Suprapubic skin (tissue), 4 donors: ENCODE measurements at regions not wholly inside any gene's neighbourhood (a gene's known extent, or its start where the extent isn't known, plus 50 kb on each side); places are given as distances from the start of the nearest gene placed in this dataset.

Source experiments
- DNase-seq, 2 donors: peaks; one replicate each; pipeline ENCODE4 v3.0.0-alpha.2; 2019; ENCODE audit warnings: low spot score in 2 of 2
- H3K27ac ChIP-seq: fragments of 200-600 bp; sonication (generic); one replicate; pipeline ENCODE4 v1.5.1; 2019
- H3K27me3 ChIP-seq: fragments of 200-600 bp; sonication (generic); one replicate; pipeline ENCODE4 v1.5.1; 2019
- H3K36me3 ChIP-seq: fragments of 200-600 bp; sonication (generic); one replicate; pipeline ENCODE4 v1.5.1; 2019
- H3K4me1 ChIP-seq: fragments of 200-600 bp; sonication (generic); one replicate; pipeline ENCODE4 v1.5.1; 2019
- H3K4me3 ChIP-seq: fragments of 200-600 bp; sonication (generic); one replicate; pipeline ENCODE4 v1.5.1; 2019; ENCODE audit warnings: mild to moderate bottlenecking
- H3K9me3 ChIP-seq: fragments of 200-600 bp; sonication (generic); one replicate; pipeline ENCODE4 v1.5.1; 2019
- CTCF ChIP-seq, 2 donors: fragments of 200-600 bp in 1 of 2; fragments of 450-650 bp in 1 of 2; sonication (generic) in 1 of 2; IDR thresholded peaks; one replicate each; pipeline ENCODE4 v1.5.1; 2016 to 2019; ENCODE audit warnings: antibody characterized with exemption in 2 of 2, mild to moderate bottlenecking in 1 of 2, moderate library complexity in 1 of 2
- EP300 ChIP-seq: sonication (generic); formaldehyde crosslinking; IDR thresholded peaks from one replicate; pipeline ENCODE4 v1.6.1; 2017; ENCODE audit warnings: antibody characterized with exemption
- POLR2A ChIP-seq, 2 donors: fragments of 450-650 bp; IDR thresholded peaks; one replicate each; pipeline ENCODE4 v1.6.1; 2017; ENCODE audit warnings: antibody characterized with exemption in 2 of 2, mild to moderate bottlenecking in 2 of 2, moderate library complexity in 2 of 2
- POLR2AphosphoS5 ChIP-seq, 3 donors: sonication (generic); formaldehyde crosslinking; IDR thresholded peaks; one replicate each; pipeline ENCODE4 v1.6.1; 2017; ENCODE audit warnings: antibody characterized with exemption in 3 of 3
- WGBS: methylation state at CpG from one replicate; pipeline ENCODE4 v1.1.5; 2018; 5-methylcytosine and 5-hydroxymethylcytosine counted together

GRCh38 chr5:84805473-84805872 is 420.8 kb upstream of the EDIL3 start:
- DNase-seq, result no peak
- no peak for TF ChIP-seq POLR2AphosphoS5 (IDR thresholded peaks at IDR 0.05)
- TF ChIP-seq EP300, result no peak
- TF ChIP-seq CTCF (IDR thresholded peaks at IDR 0.05), result no peak
- TF ChIP-seq POLR2A (IDR thresholded peaks at IDR 0.05), result no peak

DNA sequence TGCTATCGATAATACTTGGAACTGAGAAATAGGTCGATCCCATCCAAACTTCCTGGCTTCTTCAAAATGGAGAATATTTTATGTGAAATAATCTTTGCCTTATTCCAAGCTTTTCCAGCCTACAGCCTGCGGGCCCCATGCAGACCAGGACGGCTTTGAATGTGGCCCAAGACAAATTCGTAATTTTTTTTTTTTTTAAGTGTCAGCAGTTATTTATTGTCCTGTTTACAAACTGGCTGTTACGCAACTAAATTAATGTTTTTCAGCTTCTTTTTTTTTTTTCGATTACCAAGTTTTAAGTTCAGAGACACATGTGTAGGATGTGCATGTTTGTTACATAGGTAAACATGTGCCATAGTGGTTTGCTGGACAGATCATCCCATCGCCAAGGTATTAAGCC is 411.7 kb upstream of the EDIL3 start:
- DNase-seq, result no peak
- Histone ChIP-seq H3K36me3 (no peaks in the 10 kb centered on the region), H3K27ac (no peak overlapping the region), H3K4me3 (no peak overlapping the region), H3K4me1 (no peaks in the 10 kb centered on the region), H3K27me3 (no peaks in the 10 kb centered on the region), H3K9me3 (no peaks in the 10 kb centered on the region)
- WGBS, result 88% methylated on average over 8 of the region's 8 CpGs
- TF ChIP-seq CTCF (IDR thresholded peaks at IDR 0.05), result no peak
- no peak for TF ChIP-seq EP300
- TF ChIP-seq POLR2A (IDR thresholded peaks at IDR 0.05), result no peak
- no peak for TF ChIP-seq POLR2AphosphoS5 (IDR thresholded peaks at IDR 0.05)

More at GRCh38 chr5:84805473-84805872, 420.8 kb upstream of the EDIL3 start:
- H3K36me3 ChIP-seq, result no peaks in the 10 kb centered on the region
- H3K9me3 ChIP-seq, result no peaks in the 10 kb centered on the region
- H3K27me3 ChIP-seq, result no peaks in the 10 kb centered on the region
- no peak overlapping the region for H3K4me3 ChIP-seq
- H3K4me1 ChIP-seq, result no peaks in the 10 kb centered on the region
- no peak overlapping the region for H3K27ac ChIP-seq

DNA sequence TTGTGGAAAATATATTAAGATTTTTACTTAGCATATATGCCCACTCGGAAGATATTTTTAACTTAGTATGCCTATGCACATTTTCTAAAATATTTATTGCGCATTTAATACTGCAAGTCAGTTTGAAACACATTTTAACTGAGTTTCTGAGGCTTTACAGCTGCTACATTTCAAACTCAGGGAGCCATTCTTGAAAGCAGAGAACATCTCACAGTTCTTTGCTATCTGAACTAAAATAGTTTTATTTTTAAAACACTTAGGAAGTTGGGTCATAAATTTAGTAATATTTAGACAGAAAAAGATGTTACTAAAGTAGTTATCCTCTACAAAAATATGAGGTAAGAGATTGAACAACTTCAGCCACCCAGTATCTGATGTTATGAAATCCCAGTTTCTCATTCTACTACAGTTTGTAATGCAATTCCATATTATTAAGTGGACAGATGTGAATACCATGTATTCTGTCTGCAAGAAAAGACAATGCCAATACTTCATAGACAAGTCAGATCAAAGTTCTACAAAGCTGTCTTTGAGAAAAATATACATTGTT is 409.9 kb upstream of the EDIL3 start:
- H3K27ac ChIP-seq, result no peak overlapping the region
- TF ChIP-seq CTCF (IDR thresholded peaks at IDR 0.05) (no peak), POLR2A (IDR thresholded peaks at IDR 0.05) (no peak), POLR2AphosphoS5 (IDR thresholded peaks at IDR 0.05) (no peak), EP300 (no peak)
- no peaks in the 10 kb centered on the region for H3K4me1 ChIP-seq
- no peak for DNase-seq
- no peaks in the 10 kb centered on the region for H3K27me3 ChIP-seq
- H3K4me3 ChIP-seq, result no peak overlapping the region
- no peaks in the 10 kb centered on the region for H3K9me3 ChIP-seq
- 90% methylated on average over 2 of the region's 2 CpGs for WGBS
- H3K36me3 ChIP-seq, result no peaks in the 10 kb centered on the region

- Histone ChIP-seq H3K4me3 (no peak overlapping the region), H3K4me1 (no peaks in the 10 kb centered on the region), H3K27me3 (no peaks in the 10 kb centered on the region), H3K9me3 (no peaks in the 10 kb centered on the region), H3K27ac (no peak overlapping the region), H3K36me3 (no peaks in the 10 kb centered on the region)
- no peak for DNase-seq
- TF ChIP-seq EP300 (no peak), POLR2AphosphoS5 (IDR thresholded peaks at IDR 0.05) (no peak), CTCF (IDR thresholded peaks at IDR 0.05) (no peak), POLR2A (IDR thresholded peaks at IDR 0.05) (no peak)
- 78% methylated on average over 3 of the region's 3 CpGs for WGBS
These were observed 407.1 kb upstream of the EDIL3 start for GRCh38 chr5:84791730-84792129.

GRCh38 chr5:84791138-84791537 is 406.5 kb upstream of the EDIL3 start:
- no peaks in the 10 kb centered on the region for H3K4me1 ChIP-seq
- H3K4me3 ChIP-seq, result no peak overlapping the region
- no peaks in the 10 kb centered on the region for H3K27me3 ChIP-seq
- no peaks in the 10 kb centered on the region for H3K9me3 ChIP-seq
- TF ChIP-seq EP300 (no peak), POLR2AphosphoS5 (IDR thresholded peaks at IDR 0.05) (no peak), CTCF (IDR thresholded peaks at IDR 0.05) (no peak), POLR2A (IDR thresholded peaks at IDR 0.05) (no peak)
- DNase-seq, result no peak
- no peaks in the 10 kb centered on the region for H3K36me3 ChIP-seq
- no peak overlapping the region for H3K27ac ChIP-seq
